Liver (tissue), 3 donors: ENCODE measurements at regions not wholly inside any gene's neighbourhood (a gene's known extent, or its start where the extent isn't known, plus 50 kb on each side); places are given as distances from the start of the nearest gene placed in this dataset.

Experiments
- ATF3 ChIP-seq: IDR thresholded peaks from 2 replicates; pipeline ENCODE4 v1.6.1; 2016; ENCODE audit warnings: antibody characterized with exemption
- CTCF ChIP-seq: fragments of 150-350 bp; IDR thresholded peaks from 2 replicates; pipeline ENCODE4 v1.5.1; 2017; ENCODE audit warnings: improper control_type of control experiment, low read depth, low read length; ENCODE audit not compliant: missing input control
- GABPA ChIP-seq, 2 donors: IDR thresholded peaks in 1 of 2; conservative IDR thresholded peaks in 1 of 2; 2 replicates each; pipeline ENCODE4 v1.6.1; 2016; ENCODE audit warnings: antibody characterized with exemption in 2 of 2, mild to moderate bottlenecking in 1 of 2, moderate library complexity in 1 of 2
- JUND ChIP-seq, 2 donors: IDR thresholded peaks; 2 replicates each; pipeline ENCODE4 v1.6.1; 2016; ENCODE audit warnings: antibody characterized with exemption in 2 of 2
- RAD21 ChIP-seq, 2 donors: IDR thresholded peaks; 2 replicates each; pipeline ENCODE4 v1.6.1; 2016; ENCODE audit warnings: antibody characterized with exemption in 2 of 2, mild to moderate bottlenecking in 2 of 2
- RXRA ChIP-seq, 2 donors: IDR thresholded peaks; 2 replicates each; pipeline ENCODE4 v1.6.1; 2017 to 2018; ENCODE audit warnings: antibody characterized with exemption in 2 of 2, mild to moderate bottlenecking in 1 of 2
- SP1 ChIP-seq: IDR thresholded peaks from 2 replicates; pipeline ENCODE4 v1.6.1; 2018; ENCODE audit warnings: antibody characterized with exemption, mild to moderate bottlenecking
- TAF1 ChIP-seq: conservative IDR thresholded peaks from 2 replicates; pipeline ENCODE4 v1.6.1; 2016; ENCODE audit warnings: antibody characterized with exemption, mild to moderate bottlenecking
- TF ChIP-seq, protein P1 (sequence below): IDR thresholded peaks from 2 replicates; pipeline ENCODE4 v1.6.1; 2016; ENCODE audit warnings: antibody characterized with exemption
- donor health status: healthy.
- donor health status: healthy.

- no peak for TF ChIP-seq ATF3
- no peak for TF ChIP-seq JUND (IDR thresholded peaks at IDR 0.05)
- TF ChIP-seq CTCF: no peak
- no peak for TF ChIP-seq SP1
- TF ChIP-seq RXRA (IDR thresholded peaks at IDR 0.05): no peak
- no peak for TF ChIP-seq RAD21 (IDR thresholded peaks at IDR 0.05)
- TF ChIP-seq TAF1: no peak
- TF ChIP-seq GABPA (IDR thresholded peaks at IDR 0.05 in 1 of 2, conservative IDR thresholded peaks at IDR 0.05 in 1 of 2): no peak
- TF ChIP-seq, protein P1, sequence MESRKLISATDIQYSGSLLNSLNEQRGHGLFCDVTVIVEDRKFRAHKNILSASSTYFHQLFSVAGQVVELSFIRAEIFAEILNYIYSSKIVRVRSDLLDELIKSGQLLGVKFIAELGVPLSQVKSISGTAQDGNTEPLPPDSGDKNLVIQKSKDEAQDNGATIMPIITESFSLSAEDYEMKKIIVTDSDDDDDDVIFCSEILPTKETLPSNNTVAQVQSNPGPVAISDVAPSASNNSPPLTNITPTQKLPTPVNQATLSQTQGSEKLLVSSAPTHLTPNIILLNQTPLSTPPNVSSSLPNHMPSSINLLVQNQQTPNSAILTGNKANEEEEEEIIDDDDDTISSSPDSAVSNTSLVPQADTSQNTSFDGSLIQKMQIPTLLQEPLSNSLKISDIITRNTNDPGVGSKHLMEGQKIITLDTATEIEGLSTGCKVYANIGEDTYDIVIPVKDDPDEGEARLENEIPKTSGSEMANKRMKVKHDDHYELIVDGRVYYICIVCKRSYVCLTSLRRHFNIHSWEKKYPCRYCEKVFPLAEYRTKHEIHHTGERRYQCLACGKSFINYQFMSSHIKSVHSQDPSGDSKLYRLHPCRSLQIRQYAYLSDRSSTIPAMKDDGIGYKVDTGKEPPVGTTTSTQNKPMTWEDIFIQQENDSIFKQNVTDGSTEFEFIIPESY: no peak
Measured at GRCh38 chr2:58634653-58635370, 393.7 kb upstream of the FANCL start.
